ENCODE measurements at regions not wholly inside any gene's neighbourhood (a gene's known extent, or its start where the extent isn't known, plus 50 kb on each side); places are given as distances from the start of the nearest gene placed in this dataset.
"Not testable (repeated sequence)": the region's sequence is repeated elsewhere in the genome, so short reads cannot be mapped to it uniquely, and the experiment has no call there.

DNA sequence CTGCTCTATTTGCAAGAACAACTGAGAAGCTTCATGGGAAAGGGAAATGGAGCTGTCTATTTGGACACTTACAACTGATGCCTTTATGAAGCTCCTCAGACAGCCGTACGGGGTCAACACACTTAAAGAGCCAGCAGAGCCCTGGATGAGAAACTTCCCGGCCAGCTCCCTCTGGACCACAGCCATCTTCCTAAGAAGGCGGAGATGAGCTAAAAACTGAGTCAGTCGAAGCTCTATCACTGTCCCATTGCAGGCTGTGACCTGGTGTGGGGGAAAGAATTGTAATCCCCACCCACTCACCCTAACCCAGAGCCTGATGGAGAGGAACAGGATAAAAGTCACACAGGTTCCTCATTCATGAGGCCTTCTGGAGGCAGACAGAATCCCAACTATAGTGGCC, 360.4 kb upstream of the JARID2 start:
- DNase-seq (ENCODE audit: low read depth in 2 of 2, low spot score in 1 of 2): no peak

DNA sequence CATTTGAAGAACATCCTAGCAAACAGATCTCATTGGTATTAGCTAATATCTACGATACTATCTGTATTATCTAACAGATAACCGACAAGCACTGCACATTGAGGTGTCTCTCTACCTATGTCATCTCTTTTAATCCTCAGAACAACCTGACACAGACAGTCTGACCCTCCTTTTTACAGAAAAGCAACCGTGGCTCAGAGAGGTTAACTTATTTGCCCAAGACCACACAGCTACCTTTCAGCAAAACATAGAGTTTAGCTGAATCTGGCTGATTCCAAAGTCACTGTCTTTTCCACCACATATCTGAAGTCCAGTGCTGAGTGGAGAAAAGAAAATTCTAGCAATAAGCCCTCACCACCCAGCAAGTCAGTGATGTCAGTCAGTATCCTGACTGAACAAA, 358.7 kb upstream of the JARID2 start:
- no peak for DNase-seq (ENCODE audit: low read depth in 2 of 2, low spot score in 1 of 2)

DNA sequence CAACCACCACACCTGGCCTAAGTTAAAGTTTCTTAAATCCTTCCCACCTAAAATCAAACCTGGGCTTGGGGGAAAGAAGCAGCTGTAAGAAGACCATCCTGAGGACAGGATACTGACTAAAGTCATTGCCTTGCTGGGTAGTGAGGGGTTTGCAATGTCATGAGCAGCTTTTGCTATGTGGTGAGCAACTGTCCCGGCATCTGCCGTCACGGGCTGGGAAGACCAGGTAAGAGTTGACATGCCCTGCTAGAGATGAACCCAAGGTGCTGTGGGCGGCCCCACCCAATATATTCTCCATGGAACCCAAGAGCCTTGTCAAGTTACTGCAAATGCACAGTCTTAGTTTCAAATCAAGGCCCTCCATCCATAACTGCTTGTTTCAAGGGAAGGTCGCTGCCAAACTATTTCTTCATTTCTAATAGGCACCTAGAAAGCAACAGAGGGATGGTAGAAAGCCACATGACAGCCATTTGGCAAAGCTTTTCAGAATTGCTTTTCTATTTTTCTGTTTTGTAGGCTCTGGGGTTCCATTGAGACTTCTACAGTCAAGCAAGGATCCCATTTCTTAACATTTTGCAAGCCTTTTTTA, 357.8 kb upstream of the JARID2 start:
- DNase-seq (ENCODE audit: low read depth in 2 of 2, low spot score in 1 of 2): no peak

DNA sequence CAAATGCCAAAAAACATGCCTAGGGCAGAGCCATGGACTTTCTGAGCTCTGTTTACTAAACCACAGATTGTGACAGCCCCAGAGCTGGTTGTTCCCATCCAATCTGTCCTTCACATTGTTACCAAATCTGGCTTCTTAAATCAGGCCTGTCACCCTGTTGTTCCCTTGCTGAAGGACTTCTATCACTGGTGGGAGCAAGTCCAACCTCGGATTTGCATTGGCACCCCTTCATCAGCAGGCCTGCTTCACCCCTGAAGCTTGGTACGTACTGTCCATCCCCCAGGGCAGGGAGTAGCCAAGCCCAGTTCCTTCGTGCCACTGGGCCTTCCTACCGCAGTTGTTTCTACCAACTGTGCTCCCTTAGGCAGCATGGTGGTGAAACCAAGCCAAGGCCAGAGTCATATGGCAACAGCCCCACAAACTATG, 357.3 kb upstream of the JARID2 start:
- DNase-seq (ENCODE audit: low read depth in 2 of 2, low spot score in 1 of 2): no peak

DNA sequence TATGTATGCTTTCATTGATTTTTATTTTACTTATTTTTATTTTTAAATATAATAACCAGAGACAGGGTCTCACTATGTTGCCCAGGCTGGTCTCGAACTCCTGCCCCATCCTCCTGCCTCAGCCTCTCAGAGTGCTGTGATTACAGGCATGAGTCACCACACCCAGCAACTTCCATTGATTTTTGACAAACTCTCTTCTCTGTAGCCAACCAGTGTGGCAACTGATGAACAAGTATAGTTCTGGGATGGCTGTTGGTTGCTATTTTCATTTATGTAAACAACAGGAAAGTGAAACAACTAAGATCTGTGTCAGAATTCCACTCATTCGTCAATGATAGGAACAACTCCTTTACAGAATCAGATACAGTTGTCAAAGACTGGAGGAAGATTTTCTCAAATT, 356.7 kb upstream of the JARID2 start:
- DNase-seq (ENCODE audit: low read depth in 2 of 2, low spot score in 1 of 2): no peak

DNA sequence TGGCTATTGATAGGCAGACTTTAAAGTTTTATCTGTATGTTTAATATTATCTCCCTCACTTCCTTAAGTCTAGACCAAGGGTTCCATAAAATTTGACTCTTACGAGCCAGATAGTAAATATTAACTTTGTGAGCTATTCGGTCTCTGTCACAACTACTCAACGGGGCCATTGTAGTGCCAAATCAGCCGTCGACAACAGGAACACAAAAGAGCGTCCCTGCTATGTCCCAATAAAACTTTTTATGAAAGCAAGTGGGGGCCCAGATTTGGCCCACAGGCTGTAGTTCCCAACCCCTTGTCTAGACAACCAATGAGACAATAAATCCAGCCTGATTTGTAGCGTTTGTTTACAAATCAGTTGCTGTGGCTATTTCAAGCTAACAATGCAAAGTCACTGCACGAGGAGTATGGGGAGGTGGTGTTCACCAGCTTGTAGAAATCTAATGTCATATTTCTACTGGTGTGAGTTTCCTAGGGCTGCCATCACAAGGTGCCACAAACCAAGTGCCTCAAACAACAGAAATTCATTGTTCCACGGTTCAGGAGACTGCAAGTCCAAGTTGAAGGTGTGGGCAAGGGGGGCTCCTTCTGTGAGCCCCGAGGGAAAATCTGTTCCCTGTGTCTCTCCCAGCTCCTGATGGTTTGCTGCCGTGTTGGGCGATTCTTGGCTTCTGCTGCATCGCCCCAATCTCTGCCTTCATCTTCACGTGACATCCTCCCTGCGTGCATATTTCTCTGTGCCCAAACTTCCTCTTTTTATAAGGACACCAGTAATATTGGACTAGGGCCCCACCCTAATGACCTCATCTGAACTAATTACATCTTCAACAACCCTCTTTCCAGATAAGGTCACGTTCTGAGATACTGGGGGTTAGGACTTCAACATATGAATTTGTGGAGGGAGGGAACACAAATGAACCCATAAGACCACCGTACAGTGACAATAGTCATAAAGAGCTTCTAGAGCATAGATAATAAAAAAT, 356.0 kb upstream of the JARID2 start:
- DNase-seq (ENCODE audit: low read depth in 2 of 2, low spot score in 1 of 2): no peak

DNA sequence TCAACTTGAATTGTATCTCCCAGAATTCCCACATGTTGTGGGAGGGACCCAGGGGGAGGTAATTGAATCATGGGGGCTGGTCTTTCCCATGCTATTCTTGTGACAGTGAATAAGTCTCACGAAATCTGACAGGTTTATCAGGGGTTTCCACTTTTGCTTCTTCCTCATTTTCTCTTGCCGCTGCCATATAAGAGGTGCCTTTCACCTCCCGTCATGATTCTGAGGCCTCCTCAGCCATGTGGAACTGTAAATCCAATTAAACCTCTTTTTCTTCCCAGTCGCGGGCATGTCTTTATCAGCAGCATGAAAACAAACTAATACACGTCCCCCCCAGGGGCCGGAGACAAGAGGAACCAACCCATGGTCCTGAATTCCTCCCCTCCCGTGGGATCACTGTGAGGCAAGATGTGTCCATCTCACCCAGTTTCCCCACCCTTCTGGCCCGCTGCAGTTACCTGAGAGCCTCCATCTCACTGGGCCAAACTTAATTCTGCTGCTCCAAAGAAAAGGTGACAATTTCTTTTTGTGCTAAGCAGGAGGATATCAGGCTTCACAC, 354.0 kb upstream of the JARID2 start:
- DNase-seq (ENCODE audit: low read depth in 2 of 2, low spot score in 1 of 2): not testable (repeated sequence)

DNA sequence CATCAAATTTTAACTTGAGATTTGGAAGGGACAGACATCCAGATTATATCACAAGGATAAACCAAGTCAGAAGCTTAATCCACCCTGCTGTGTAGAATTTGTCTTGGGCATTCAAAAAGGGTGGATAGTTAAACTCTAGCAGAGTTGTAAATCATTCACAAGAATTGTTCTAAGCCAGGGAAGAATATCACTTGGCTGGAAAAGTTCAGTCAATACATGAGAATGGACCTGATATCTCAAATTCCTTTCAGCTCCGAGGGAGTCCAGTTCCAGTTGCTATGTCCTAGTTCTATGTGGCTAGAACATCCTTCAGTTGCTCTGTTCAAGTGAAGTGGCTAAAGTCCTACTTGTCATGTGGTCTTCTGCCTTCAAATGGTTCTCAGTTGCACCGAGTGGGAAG, 351.8 kb upstream of the JARID2 start:
- no peak for DNase-seq (ENCODE audit: low read depth in 2 of 2, low spot score in 1 of 2)

DNA sequence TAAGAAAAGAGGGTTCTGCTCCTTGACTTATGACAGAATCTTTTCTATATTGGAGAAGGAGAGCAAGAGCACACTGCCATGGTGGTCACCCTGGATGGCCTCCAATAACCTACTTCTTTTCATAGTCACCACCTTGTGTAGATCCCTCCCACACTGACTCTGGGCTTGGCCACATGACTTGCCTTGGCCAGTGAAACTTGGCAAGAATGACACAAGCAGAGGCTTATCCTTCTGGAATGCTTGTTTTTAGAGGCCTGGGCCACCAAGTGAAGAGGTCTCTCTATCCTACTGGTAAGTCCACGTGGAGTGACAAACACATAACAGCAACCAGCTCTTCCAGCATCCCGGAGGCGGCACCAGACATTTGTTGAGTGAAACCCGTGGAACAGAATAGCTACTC, 349.4 kb upstream of the JARID2 start:
- no peak for DNase-seq (ENCODE audit: low read depth in 2 of 2, low spot score in 1 of 2)

DNA sequence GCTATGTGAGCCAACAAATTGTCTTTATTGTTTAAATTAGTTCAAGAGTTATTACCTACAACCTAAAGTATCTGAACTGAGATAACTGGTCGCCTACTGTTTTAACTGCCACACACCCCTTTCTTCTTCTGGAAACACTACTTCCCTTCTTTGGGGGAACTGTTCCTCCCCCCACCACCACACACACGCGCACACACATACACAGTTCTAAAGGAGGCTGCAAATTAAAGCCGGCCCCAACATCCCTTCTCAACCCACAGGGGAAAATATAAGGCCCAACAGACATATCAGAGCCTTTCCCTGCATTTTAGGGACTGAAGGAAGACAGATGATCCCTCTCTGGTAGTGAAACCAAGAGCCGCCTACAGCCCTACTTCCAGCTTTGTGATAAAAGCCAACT, 348.0 kb upstream of the JARID2 start:
- no peak for DNase-seq (ENCODE audit: low read depth in 2 of 2, low spot score in 1 of 2)

DNA sequence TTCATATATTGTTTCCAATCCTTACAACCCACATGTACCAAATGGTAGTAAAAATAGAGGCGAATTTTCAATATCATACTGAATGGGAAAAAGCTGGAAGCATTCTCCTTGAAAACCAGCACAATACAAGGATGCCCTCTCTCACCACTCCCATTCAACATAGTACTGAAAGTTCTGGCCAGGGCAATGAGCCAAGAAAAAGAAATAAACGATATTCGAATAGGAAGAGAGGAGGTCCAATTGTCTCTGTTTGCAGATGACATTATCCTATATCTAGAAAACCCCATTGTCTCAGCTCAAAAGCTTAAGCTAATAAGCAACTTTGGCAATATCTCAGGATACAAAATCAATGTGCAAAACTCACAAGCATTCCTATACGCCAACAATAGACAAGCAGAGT, 346.4 kb upstream of the JARID2 start:
- DNase-seq (ENCODE audit: low read depth in 2 of 2, low spot score in 1 of 2): not testable (repeated sequence)

DNA sequence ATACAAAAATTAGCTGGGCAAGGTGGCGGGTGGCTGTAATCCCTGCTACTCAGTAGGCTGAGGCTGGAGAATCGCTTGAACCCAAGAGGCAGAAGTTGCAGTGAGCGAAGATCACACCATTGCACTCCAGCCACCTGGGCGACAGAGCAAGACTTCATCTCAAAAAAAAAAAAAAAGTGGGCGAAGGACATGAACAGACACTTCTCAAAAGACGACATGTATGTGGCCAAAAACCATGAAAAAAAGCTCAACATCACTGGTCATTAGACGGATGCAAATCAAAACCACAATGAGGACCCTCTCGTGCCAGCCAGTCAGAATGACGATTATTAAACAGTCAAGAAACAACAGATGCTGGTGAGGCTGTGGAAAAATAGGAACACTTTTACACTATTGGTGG, 344.9 kb upstream of the JARID2 start:
- DNase-seq (ENCODE audit: low read depth in 2 of 2, low spot score in 1 of 2): no peak

DNA sequence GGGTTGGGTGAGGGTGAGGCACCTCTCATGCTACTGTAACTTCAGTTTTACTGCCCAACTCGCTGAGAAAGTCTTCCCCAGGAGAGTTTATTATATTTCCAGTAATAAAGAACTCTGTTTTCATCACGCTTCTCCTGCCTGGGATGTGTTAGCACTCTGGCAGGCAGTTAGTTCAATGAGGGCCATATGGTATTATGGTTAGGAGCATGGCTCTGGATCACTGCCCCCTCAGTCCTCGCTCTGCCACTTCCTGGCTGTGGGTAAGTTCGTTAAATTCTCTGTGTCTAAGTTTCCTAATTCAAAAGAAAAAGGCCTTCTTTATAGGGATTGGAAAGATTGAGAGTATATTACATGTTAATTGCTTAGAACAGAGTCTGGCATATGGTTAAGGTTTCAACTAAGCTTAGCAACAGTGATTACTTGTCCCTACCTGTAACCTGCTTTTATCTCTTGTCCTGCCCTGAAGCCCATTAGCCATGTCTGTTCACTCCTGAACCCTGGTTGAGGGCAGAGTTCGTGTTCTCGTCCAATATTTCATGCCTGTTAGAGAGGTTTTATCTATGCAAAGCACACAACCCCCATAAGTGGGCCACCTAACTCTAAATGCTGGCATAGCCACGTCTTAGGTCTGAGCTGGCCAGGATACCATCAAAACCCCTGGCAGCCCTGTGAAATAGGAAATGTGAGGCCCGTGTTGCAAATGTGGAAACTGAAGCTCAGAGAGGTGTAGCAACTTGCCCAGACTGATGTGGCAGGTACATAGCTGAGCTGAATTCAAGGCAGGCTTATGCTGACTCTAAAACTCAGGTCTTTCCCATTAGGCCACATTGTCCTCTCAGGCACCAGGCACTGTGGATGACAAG, 342.5 kb upstream of the JARID2 start:
- no peak for DNase-seq (ENCODE audit: low read depth in 2 of 2, low spot score in 1 of 2)

DNA sequence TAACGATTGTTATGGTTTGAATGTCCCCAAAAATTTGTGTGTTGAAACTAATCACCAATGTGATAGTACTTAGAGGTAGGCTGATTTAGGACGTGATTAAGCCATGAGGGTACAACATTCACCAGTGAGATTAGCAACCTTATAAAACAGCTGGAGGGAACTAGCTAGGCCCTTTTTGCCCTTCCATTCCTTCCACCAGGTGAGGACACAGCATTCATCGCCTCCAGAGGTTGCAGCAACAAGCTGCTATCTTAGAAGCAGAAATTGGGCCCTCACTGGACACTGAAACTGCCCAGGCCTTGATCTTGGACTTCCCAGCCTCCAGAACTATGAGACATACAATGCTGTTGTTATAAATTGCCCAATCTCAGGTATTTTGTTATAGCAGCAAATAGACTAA, 340.7 kb upstream of the JARID2 start:
- no peak for DNase-seq (ENCODE audit: low read depth in 2 of 2, low spot score in 1 of 2)

DNA sequence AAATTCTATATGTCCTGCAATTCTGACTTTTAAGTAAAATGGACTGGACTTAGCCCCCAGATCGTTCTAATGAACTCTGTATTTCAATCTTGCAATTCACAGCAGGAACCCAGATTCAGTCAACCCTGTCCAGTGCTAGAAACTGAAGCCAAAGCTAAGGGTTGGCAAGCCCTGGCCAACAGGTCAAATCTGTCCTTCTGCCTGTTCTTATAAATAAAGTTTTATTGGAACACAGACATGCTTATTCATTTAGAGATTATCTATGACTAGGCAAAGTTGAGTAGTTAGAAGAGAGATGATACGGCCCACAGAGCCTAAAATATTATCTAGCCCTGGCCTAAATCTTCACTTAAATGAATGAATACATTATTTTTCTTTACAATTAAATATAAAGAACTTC, 339.2 kb upstream of the JARID2 start:
- DNase-seq (ENCODE audit: low read depth in 2 of 2, low spot score in 1 of 2): no peak

DNA sequence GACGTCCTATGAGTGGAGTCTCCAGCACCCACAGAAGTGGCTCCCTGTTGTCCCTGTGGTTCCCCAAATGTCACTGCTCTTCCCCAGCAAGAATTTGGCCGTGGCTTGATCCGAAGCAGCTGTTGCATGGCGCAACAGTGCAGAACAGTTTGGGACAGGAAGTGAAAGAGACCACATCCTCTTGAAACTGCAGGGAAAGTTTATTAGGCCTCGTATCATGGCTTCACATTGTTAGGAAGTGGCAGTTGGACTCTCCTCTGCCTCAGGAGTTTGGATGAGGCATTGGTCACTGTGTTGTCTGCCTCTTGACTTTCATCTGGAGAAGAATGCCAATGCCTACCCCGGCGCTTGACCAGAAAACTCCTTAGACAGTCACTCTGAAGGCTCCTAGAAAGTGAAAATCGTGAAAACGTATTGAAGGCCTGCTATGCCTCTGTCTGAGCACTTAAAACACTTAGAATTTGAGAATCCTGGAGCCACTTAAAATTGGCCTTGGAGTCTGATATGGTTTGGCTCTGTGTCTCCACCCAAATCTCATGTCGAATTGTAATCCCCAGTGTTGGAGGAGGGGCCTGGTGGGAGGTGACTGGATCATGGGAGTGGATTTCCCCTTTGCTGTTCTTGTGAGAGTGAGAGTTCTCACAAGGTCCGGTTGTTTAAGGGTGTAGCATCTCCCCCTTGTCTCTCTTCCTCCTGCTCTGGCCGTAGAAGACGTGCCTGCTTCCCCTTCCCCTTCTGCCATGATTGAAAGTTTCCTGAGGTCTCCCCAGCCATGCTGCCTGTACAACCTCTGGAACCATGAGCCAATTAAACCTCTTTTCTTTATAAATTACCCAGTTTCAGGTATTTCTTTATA, 334.9 kb upstream of the JARID2 start:
- no peak for DNase-seq (ENCODE audit: low read depth in 2 of 2, low spot score in 1 of 2)

DNA sequence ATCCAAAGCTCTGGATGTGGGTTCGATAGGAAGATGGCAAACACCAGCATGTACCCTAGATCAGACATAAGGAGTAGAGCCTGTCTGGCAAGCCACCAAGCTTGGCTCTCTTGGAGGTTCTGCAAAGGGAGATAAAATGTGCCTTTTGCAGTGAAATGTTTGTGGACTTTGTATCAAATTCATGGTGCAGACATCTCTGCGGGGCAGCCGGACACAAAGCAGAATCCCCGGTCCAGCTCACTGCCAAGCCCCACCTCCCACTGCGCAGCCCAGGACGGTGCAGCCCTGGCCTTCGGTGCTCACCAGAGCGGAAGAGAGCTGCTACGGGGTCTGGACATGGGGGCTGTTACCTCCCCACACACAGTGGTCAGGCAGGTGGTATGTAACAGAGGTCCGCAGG, 333.6 kb upstream of the JARID2 start:
- DNase-seq (ENCODE audit: low read depth in 2 of 2, low spot score in 1 of 2): no peak

DNA sequence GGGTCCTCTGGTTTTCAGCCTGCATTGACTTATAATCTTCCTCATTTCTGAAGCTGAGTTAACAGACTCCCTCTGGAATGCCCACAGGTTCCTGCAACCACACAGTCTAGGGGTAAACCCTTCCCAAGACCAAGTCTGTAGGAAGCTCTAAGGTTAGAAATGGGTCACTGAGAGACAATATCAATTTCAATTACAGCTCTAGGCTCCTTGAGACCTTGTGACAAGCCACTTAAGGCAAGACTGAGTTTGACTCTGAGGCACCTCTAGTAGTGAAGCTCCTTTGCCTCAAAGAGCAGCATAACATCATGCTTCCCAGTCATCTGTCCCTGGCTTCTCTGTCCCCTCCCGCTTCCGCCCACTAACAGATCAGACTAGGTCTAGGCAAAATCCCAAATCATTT, 333.2 kb upstream of the JARID2 start:
- no peak for DNase-seq (ENCODE audit: low read depth in 2 of 2, low spot score in 1 of 2)

DNA sequence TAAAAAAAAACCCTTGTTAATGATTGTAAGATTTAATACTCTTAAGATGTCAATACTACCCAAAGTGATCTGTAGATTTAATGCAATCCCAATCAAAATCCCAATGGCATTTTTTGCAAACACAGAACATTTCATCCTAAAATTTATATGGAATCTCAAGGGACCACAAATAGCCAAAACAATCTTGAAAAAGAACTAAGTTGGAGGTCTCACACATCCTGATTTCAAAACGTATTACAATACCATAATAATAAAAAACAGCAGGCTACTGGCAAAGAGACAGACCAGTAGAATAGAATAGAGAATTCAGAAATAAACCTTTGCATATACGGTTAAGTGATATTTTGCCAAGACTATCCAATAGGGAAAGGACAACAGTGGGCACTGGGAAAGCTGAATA, 331.9 kb upstream of the JARID2 start:
- no peak for DNase-seq (ENCODE audit: low read depth in 2 of 2, low spot score in 1 of 2)

Measured in stimulated activated CD8-positive, alpha-beta memory T cell treated with anti-CD3 and anti-CD28 coated beads, Interleukin-4, amount 100 ng/mL, for 4 hours (primary cell).